GM21825 (cell line): ENCODE measurements at regions not wholly inside any gene's neighbourhood (a gene's known extent, or its start where the extent isn't known, plus 50 kb on each side); places are given as distances from the start of the nearest gene placed in this dataset.
"Not testable (repeated sequence)": the region's sequence is repeated elsewhere in the genome, so short reads cannot be mapped to it uniquely, and the experiment has no call there.

Source experiments
- ATAC-seq: cut with Tn5 transposase; IDR thresholded peaks from one replicate; pipeline ENCODE4 v1.9.1; 2021; ENCODE audit warnings: mild to moderate bottlenecking, moderate library complexity; ENCODE audit not compliant: unreplicated experiment

DNA sequence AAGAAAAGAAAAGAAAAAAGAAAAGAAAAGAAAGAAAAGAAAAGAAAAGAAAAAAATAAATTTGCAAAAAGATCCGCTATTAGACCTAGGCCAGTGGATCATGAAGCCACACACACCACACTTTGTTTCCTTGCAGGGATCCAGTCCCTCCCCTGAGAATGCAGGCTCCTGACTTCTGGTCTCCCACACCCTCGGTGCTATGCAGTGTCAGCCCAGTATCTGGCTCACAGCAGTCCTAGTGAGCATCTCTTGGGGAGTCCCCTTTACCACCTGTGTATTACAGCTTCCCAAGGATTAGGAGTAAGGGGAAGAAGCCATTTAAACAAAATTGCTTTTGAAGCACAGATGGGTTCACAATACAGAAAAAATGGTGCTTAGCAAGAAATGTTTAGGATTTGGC is 174.1 kb upstream of the IRF2BP2 start:
- not testable (repeated sequence) for ATAC-seq

DNA sequence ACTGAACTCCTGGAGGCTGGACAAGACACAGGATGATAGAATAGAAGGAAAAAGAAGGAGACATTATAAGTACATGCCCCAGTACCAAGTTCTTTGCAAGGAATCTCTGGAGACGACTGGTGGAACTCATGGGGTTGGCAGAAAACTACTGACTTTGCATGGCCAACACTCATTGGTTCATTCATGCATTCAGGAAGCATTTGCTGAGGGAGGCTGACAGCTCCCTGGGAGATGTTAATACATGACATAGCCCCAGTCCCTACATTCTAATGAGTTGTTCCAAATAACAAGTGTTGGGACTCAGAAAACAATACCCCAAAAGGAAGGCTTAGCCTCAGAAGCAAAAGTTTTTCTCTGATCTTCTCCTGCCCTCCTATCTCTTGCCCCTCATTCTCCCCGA is 172.8 kb upstream of the IRF2BP2 start:
- no peak for ATAC-seq

DNA sequence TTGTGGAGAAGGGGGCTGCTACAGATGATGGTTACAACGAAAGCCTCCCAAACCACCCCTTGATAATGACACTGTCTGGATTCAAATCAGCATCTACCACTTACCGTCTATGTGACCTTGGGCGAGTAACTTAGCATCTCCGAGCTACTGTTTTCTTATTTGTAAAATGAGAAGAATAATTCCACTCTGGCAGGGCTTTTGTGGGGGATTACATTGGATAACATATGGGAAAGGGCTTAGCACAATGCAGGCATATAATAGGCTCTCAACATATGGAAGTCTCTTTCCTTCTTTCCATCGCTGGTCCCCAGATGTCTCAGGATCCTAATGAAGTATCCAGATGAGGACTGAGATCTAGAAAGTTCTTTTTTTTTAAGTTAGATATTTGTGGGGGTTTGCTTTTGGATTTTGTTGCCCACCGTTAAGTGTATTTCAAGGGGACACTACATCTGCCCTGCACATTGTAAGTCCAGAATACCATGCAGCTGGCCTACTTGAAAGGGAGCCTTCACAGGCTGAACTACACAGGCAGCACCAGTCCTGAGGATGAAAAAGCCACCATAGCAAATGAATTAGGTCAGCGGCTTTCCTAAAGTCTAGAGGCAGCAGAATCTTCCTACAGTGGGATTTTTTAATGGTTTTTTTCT is 172.2 kb upstream of the IRF2BP2 start:
- ATAC-seq, result no peak

DNA sequence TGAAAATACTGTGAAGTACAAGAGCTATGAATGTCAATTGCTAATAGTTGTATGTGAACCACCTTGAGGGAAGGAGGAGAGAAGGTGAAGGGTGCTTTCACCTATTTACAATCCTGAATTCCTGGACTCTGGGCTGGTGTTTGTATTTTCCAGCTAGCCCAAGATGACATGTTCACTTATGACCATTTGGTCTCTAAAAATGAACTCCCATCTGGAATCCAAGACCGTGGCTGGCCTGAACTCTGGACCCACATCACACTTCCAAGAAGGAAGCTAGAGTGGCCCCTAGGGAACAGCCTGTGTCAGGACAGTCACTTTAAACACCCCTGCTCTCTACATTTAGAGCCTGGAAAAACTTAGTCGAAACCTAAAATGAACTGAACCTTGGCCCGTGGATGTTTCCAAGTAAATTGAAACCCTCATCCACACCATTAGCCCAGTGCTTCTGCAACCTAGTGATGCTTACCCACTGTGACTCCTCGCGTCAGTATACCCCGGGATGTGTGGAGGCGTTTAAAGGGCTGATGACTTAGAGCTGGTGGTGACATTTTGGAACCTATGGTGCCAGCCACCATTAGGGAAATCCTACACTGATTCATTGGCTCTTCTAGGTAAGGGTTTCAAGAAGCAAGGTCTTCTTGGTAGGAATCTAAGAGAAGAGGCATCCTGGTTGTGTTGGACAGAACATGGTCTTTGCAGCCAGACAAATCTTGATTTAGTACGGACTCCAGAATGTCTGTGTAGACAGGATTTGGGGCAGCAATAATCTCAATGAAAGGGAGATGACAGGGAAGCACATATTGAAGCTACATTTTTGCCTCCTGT is 171.5 kb upstream of the IRF2BP2 start:
- ATAC-seq, result no peak

DNA sequence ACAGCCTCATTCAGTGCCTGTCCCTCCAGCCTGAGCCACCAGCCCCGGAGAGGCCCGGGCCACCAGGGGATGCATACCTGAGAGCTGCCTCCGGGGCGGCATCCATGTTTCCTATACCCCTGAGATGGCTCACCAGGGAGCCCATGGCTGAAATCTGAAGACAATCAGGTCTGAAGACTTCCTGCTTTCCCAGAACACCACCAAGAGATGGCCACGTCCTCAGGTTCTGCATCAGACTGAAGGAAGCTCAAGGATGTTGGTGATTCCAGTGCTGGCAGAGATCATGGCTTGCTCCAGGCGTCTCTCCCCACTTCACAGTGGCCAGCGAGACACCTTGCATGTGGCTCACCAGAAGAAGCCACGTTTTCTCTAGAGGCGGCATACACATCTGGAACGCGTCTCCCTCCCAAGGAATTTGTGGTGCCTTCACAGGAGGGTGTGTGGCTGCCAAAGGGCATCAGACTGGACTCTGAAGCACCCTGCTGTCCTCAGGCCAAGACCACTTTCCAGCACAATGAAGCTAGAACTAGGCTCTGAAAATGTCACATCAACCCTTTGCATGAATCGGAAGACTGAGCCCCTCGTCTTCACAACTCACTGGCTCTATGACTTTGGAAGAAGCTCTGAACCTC is 170.7 kb upstream of the IRF2BP2 start:
- no peak for ATAC-seq

DNA sequence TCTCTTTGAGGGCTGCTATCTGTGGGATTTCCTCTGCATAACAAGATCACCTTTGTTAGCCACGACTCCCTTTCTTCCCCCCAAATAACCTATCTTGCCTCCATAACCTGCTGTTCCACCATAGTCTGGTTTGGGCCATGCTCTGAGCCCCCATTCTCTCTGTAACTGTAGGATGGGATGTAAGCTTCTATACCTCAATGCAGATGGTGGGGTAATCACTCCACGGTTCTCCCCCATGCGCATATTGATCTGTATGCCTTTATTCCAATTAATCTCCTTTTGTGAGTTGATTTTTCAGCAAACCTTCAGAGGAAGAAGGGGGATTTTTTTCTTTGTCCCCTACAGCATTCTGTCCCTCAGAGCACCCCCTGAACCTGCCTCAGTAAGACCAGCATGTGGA is 170.1 kb upstream of the IRF2BP2 start:
- no peak for ATAC-seq

DNA sequence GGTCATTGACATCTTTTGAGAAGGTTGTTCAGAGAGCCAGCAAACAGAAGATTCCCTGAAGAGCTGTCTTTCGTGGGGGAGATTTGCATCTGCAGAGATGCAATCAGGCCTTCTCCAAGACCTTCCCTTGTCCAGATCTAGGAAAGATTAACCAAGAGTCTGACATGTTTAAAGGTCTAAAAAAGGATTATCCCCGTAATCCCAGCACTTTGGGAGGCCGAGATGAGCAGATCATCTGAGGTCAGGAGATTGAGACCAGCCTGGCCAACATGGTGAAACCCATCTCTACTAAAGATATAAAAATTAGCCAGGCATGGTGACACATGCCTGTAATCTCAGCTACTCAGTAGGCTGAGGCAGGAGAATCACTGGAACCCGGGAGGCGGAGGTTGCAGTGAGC is 169.6 kb upstream of the IRF2BP2 start:
- ATAC-seq, result not testable (repeated sequence)

DNA sequence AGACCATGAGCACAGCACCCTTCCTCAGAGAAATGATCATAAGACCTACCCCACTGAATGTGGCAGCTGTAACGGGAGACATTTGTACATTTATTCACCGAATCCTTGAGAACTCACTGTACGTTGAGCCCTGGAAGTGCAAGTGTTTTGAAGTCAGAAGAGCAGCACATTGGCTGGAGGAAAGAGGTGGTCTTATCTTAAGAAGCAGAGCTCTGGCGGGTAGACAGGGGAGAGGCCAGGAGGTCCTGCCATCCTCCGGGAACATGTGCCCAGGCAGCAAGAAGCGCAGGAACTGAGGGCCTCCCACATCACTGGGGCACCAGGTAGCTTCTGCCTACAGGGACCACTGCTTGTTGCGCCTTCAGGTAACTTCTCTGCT is 169.2 kb upstream of the IRF2BP2 start:
- ATAC-seq, result no peak

DNA sequence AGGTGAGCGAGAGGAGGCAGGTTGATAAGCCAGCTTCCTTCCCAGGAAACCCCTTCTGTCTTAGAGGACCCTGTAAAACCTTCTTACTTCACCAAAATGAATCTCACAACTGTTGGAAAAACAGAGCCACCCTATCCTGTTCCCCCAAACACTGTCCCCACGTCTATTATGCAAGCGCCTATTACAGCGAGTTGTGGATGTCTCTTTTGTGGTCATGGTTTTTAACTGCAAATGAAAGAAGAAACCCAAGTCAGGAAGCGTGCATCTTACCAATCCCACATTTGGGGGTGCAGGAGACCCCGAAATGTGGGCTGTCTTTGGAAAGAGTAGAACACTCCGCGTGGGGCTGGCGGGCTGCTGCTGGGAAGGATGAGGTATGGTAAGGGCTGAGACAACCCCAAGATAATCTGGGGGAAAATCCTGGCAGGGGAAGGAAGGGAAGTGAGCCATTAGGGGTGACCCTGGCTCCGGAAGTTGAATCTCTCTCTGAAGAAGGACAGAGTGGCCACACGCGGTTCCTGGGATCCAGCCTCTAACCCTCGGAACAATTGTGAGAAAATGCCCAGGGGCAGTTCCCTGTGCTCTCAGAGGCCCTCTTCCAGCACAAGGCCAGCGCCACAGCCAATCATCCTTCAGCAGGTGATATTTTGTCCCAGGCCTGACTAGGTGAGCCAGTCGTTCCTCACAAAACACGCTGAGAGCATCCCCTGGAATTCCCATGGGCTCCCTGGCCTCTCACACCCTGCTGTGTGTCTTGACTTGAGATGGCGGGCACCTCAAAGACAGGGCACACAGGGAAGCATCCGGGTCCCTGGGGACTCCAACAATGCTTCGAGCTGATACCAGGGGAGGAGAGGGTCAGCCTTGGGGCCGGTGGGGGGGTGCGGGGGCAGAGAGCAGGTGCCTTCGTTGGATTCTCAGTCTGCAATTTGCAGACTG is 168.5 kb upstream of the IRF2BP2 start:
- ATAC-seq, result no peak

DNA sequence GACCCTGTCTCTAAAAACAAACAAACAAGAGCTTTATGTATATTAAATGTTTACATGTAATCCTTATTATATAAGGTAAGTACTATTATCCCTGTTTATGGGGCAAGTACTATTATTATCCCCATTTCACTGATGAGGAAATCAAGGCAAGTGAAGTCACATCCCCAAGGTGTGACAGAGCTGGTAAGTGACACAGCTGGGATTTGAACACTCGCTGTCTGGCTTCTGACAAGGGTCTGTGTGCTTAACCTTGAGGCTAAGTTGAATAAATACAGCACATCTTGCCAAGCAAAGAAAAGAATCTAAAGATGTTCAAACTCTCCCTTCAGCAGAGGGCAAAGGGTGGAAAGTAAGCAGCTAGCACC is 167.9 kb upstream of the IRF2BP2 start:
- ATAC-seq, result no peak

DNA sequence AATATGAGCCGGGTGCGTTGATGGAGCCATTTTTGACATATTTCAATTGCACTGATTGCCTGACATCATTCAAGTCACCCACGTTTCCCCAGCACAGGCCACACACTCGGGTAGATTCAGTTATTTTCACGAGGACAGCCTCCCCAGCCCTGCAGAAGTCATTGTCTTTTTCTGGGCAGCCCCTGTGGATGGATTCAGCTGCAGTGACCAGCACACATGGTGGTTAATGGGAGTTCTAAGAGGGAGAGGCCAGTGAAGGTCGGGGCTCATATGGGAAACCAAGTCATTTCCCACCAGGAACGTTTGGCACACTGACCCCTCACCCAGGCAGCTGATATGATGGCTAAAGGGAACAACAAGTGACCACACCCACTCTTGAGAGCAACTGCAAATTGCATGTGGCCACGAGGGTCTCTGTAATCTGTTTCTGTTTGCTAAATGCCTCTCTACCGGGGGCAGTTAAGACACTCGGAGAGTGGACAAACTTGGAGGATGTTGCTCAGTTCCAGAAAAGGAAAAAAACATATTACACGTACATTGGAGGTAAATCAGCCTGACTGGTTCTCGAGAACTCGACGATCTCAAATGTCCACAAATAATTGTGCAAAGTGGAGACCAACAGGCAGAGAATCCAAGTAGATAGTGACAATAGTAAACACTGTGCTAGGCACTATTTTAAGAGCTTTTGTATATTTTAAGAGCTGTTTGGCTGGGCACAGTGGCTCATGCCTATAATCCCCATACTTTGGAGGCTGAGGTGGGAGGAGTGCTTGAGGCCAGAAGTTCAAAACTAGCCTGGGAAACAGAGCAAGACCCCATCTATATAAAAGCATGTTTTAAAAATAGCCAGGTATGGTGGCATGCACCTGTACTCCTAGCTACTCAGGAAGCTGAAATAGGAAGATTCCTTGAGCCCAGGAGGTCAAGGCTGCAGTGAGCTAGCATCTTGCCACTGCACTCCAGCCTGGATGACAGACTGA is 167.2 kb upstream of the IRF2BP2 start:
- ATAC-seq, result no peak

DNA sequence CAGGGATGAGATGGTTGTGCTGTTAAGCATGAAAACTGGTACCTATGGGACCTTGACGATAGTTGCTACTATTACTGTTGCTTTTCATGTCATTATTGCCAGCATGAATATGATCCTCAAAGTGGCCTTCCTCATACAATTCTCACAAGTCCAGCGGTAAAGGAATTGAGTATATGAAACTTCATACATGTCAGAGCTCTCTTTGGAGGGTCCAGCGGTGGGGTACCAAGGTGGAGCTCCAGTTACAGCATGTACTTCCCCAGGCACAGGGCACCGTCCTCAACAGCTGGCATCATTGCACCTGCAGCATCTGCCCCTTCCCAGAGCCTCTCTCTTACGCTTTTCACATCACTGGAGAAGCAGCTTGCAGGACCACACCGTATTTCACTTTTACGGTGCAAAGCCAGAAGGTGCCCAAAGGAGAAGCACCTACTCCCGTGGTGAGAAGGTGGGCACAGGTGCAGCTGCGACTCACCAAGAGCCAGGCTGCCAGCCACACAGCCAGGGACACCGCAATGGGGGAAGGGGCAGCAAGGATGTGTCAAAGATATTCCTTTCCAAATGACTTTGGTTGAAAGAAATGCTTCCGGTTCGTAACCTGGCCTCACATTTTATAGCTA is 166.4 kb upstream of the IRF2BP2 start:
- ATAC-seq, result no peak

DNA sequence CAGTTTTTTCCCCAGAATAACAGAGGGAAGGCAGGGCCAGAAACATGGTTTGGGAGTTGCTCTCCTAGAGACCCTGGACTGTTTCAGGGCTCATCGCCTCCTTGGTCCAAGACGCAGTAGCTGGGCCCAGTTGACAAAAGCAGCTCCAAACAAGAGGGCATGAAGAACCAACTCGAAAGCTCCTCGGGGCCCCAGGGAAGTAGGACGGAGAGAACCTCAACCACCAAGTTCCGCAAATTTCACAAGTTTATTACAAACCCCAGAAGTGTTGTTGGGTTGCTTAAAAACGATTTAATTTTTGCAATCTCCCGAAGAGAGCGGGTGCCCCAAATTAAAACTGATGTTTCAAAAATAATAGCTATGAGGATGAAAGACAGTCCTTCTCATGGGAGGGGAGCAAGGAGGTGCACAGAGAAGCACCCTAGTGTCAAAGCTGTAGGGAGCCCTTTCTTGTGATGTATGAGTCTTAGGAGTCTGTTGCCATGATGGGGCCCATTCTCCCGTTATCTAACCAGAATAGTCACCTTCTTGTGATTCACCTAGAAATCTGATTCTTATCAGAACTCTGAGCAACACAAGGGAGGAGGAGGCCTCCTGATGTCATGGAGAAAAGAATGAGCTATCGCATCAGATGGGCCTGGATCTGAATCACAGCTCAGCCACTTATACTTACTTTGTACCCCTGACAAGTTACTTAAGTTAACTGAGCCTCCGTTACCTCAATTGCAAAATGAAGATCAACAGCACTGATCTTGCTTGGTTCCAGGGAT is 165.7 kb upstream of the IRF2BP2 start:
- ATAC-seq, result no peak

DNA sequence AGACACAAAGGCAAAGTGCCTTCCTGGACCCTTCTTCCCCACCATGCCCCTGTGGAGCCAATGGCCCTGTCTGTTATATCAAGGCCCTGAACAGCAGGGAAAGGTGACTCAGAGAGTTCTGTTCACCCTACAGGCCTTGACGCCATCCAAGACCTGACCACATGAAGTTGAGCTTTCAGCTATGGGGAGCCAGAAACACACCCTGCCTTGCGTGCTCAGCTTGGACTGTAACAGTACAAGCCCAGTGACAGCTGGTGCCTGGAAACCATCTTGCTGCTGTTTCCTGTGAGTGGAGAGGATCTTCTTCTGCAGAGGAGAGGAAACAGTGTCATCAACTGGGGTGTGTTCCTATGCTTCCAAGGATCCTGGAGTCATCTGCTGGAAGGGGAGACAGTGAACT is 165.0 kb upstream of the IRF2BP2 start:
- no peak for ATAC-seq

DNA sequence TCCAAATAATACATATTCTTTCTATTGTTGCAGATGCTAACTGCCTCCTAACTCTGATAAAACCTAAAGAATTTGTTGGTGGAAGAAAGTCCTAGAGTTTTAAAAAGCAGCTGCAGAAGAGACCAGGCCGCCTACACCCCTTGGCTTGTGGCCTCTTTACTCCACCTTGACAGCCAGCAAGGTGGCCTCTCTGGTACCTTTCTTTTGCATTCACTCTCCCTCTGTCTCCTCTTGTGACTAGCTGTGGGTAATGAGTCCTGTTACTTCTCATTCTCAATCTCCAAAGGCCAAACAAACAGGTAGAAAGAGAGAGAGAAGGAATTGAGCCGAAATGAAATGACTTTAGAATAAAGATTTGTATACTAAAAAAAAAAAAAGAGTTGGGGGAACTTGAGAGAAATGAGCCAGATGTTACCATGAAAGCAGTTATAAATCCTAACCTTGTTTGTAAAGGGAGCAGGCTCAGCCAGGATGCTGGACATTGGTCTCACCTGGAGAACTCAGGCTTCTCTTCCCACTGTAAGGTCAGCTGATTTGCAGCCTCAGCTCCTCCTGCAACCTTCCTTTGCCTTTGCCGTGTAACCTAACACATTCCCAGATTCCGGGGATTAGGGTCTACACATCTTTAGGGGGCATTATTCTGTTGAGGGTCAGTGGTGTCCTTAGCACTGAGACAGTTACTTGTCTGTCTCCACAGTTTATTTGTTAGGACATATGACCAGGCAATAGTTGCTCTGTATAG is 164.1 kb upstream of the IRF2BP2 start:
- ATAC-seq, result no peak

DNA sequence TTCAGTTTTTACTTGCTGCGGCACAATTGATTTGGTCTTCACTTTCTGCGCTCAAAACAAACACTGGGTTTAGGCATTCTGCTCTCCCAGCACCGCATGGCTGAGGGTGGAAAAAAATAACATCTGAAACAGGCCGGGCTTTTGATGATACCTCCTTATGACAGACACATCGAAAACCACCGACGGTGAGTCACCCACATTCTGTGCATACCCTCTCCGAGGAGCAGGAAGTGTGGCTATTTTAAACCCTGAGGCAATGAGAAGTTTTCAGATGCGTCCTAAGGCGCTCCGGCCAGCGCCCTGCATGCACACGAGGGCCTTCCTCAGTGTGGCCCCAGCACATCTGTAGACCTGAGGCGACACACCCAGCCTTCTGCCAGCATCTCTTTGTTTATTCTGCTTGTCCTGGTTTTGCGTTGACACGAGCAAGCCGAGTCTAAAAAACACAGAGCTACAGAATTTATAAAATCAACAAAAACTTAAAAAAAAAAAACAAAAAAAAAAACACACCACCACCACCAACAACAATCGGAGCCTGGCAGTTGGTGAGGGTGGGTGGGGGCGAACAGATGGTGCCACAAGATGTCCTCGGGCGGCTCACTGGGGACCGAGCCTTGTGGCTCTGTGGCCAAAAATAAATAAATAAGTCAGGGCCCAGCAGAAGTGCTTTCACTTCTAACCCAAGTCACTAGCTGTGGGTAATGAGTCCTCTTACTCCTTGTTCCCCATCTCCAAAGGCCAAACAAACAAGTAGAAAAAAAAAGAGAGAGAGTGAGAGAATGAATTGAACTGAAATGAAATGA is 162.6 kb upstream of the IRF2BP2 start:
- ATAC-seq, result peak; percentile 86

DNA sequence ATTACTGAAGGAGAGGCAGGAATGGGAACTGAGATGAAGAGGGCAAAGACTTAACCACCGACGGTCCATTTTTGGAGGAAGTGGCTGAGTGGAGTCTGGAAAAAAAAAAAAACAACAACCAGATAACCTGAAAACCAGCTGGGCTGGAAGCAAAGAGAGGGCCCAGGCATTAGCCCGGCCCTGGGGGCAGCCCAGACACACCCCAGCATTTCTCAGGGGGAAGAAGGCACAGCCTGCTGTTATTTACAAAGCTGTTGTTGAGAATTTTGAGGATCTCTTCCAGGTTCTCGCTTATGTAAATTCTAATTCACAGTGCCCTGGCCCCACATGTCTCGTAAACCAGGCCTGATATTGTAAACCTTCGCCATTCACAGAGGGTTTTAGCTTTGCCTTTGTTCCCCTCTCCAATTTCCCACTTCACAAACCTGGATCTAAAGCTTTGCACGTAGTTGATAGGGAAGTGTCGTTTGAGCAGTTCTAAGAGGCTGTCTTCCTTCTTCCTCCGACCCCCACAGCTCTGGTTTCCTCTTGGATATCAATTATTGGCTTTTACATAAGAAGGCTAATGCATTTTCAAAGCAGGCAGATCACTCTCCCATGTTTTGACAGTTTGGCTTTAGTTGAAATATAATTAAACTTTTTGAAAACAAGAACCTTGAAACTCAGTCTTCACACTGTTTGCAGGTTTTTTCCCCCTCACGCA is 161.8 kb upstream of the IRF2BP2 start:
- ATAC-seq, result no peak
